ENCODE measurements at regions not wholly inside any gene's neighbourhood (a gene's known extent, or its start where the extent isn't known, plus 50 kb on each side); places are given as distances from the start of the nearest gene placed in this dataset.
A peak's percentile ranks its signal among the peaks of the same experiment; 100 is the strongest.
"Not testable (repeated sequence)": the region's sequence is repeated elsewhere in the genome, so short reads cannot be mapped to it uniquely, and the experiment has no call there.

- no peak for DNase-seq
Observed at GRCh38 chr1:99062192-99062591, 57.5 kb upstream of the PLPPR5 start.

- DNase-seq: no peak
Observed at GRCh38 chr1:99069146-99069545, 64.5 kb upstream of the PLPPR5 start.

DNA sequence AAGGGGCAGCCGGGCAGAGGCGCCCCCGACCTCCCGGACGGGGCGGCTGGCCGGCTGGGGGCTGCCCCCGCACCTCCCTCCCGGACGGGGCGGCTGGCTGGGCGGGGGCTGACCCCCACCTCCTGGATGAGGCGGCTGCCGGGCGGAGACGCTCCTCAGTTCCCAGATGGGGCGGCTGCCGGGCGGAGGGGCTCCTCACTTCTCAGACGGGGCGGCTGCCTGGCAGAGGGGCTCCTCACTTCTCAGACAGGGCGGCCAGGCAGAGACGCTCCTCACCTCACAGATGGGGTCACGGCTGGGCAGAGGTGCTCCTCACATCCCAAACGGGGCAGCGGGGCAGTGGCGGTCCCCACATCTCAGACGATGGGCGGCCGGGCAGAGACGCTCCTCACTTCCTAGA is 73.9 kb upstream of the PLPPR5 start:
- DNase-seq: not testable (repeated sequence)

DNA sequence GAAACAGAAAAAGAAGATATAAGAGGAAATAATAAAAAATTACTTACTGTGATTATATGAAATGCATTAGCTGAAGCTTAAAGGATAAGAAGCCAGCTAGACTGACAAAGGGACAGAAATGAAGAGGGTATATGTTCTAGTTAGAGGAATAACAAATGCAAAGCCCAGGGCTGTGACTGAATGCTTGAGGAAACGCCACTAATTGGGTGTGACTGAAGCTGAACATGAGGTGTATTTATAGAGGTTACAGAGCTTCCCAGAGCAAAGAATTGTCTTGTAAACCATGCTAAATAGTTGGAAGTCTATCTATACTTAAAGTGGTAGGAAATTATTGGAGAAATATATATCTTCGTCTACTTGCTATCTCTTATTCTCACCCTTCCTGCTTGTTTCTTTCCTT is 77.7 kb upstream of the PLPPR5 start:
- no peak for DNase-seq

GRCh38 chr1:99083338-99083737 is 78.7 kb upstream of the PLPPR5 start:
- no peak for DNase-seq

DNA sequence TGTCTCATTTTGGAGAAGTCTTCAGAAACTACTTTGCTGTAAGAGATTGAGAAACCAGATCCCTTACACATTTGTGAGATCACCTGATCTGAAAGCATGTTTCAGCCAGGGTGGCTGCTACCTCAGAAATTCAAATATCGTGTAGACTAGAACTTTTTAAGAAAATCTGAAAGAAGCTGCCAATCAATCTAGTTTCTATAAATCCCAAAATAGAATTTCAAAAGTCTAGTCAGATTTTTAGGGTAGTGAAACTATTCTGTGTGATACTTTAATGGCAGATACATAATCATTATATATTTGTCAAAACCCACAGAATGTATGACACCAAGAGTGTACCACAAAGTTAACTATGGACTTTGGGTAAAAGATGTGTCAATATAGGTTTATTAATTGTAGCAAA is 79.9 kb upstream of the PLPPR5 start:
- DNase-seq: no peak

DNA sequence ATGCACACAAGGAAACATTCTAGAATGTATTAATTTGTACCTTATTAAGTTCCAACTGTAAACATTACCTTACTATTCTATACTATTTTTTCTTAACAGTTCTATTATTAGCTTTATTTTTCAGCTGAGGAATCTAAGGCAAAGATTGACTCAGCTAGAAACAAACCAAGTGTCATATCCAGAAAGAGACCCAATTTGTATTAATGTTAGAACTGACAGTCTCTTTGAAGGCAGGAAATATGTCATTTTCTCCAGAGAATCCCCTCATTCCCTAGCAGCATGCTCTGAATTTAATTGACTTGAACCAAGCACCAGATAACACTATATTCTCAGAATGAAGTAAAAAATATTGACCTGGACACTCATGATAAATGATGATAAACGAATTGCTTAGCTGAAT is 81.4 kb upstream of the PLPPR5 start:
- no peak for DNase-seq

GRCh38 chr1:99098589-99098988 is 93.9 kb upstream of the PLPPR5 start:
- DNase-seq: no peak

DNA sequence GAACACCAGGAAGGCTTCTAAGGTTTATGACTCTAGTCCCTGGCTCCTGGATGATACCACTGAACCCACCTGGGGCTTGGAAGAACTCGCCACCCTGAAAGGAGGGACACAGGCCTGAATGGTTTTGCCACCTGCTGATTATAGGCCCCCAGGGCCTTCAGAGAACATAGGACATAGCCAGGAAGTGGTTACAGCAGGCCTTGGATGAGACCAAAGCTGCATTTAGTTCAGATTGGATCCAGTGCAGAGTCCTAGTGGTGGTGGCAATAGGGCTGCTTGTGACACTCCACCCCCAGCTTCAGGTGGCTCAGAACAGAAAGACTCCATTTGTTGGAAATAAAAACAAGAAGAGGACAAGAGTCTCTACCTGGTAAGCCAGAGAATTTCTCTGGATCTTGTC is 101.6 kb upstream of the PLPPR5 start:
- no peak for DNase-seq

DNA sequence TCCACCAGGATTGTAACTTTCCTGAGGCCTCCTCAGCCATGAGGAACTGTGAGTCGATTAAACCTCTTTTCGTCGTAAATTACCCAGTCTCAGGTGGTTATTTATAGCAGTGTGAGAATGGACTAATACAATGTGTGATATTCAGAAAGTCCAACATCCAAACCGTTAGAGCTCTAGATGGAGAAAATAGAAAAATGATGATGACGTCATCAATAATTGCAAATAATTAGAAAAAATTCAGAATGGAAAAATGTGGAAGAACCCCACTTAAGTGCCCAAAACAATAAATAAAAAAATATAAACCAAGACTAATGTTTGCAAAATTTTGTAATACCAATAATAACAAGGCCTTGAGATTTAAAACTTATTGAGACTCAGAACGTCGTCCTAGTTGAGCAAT is 103.0 kb upstream of the PLPPR5 start:
- DNase-seq: no peak

GRCh38 chr1:99110140-99111041 is 105.7 kb upstream of the PLPPR5 start:
- no peak for DNase-seq

GRCh38 chr1:99115231-99115630 is 110.6 kb upstream of the PLPPR5 start:
- DNase-seq: no peak

- DNase-seq: no peak
Observed at GRCh38 chr1:99119188-99119587, 114.5 kb upstream of the PLPPR5 start.

GRCh38 chr1:99122039-99122438 is 117.4 kb upstream of the PLPPR5 start:
- no peak for DNase-seq

GRCh38 chr1:99123936-99124335 is 119.3 kb upstream of the PLPPR5 start:
- no peak for DNase-seq

GRCh38 chr1:99131546-99131945 is 126.9 kb upstream of the PLPPR5 start:
- DNase-seq: peak; percentile 43

DNA sequence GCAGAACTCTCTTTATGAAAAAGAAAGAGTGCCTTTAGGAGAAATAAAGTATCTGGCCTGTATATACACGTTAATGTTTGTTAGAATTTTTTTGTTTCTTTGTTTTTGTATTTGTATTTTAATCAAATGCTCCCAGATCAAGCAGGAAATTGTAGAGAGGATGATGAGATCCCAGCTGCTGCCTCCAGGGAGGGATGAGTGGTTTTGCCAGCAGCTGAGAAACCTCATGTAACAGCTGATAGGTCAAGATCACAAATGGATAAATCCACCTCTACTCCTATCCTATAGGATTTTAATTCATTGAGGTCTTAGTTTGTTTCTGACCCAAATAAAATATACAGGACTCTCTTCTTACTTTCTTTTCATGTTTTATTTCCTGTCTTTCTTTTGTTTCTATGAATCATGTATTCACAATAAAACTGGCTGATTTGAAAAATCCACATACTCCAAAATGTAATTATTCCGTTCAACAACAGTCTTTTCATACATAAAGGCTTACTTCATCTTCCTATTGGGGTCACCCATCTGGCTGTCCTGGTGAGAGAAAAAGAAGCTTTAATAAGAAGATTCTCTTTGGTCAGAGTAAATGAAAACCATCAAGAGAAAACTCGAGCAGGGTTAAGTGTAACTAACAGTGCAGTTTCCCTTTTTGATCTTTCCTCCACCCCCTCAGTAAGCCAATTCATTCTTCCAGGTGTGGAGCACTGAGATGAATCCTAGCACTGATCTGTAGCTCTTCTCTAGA is 129.3 kb upstream of the PLPPR5 start:
- peak; percentile 58 for DNase-seq

DNA sequence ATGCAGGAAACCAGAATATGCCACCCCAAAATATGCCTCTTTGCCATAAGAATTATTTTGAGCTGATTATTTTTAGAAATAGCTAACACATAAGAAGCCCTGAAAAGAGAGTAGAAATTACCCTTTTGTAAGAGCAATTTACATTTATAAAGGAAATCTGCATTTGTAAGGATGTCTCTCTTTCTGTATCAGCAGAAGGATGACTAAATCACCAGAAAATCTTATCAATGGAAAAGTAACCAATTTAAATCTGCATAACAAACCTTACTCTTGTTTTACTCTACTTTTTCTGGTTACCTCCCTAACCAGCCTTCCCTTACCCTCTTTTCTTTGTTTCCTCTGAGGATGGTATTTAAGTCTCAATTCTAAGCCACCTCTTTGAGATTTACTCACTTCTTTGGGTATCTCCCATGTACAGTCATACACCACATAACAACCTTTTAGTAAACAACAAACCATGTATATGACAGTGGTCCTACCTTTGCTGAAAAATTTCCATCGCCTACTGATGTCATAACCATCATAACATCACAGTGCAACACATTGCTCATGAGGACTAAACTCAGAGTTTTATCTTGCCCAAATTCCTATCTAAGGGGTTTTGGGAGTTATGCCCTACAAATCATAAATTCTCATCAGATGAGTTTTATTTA is 126.6 kb upstream of the PLPPR4 start:
- DNase-seq: no peak

- no peak for DNase-seq
Observed at GRCh38 chr1:99139876-99140275, 124.4 kb upstream of the PLPPR4 start.

- DNase-seq: no peak
Observed at GRCh38 chr1:99146129-99146848, 118.0 kb upstream of the PLPPR4 start.

- no peak for DNase-seq
Observed at GRCh38 chr1:99149952-99150351, 114.3 kb upstream of the PLPPR4 start.

DNA sequence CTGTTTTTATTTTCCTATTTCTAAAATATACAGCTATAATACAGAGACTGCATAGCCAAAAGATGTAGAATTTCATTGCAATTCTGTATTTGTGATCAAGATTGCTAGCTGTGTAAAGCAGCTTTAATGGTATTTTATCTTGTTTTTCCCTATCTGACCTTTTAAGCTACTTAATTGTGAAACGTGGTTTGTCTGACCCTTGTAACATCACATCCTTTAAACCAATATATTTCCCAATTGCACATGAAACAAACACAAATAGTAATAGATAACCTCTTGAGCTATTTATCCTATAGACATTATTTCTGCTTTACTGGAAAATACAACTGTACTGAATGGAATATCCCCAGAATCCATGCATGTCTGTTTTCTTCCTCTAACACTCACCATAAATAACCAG is 112.2 kb upstream of the PLPPR4 start:
- DNase-seq: no peak

- no peak for DNase-seq
Observed at GRCh38 chr1:99163671-99164070, 100.6 kb upstream of the PLPPR4 start.

Measured in tongue (tissue), 1 donor.